Panc1 (cell line): ENCODE measurements at regions not wholly inside any gene's neighbourhood (a gene's known extent, or its start where the extent isn't known, plus 50 kb on each side); places are given as distances from the start of the nearest gene placed in this dataset.

Source experiments
- CTCF ChIP-seq: fragments of 450-650 bp; IDR thresholded peaks from 2 replicates; pipeline ENCODE4 v1.5.1; 2017; ENCODE audit warnings: mild to moderate bottlenecking
- POLR2AphosphoS5 ChIP-seq: IDR thresholded peaks from 2 replicates; pipeline ENCODE4 v1.6.1; 2012; ENCODE audit warnings: mild to moderate bottlenecking, low read depth, low read length, moderate library complexity
- REST ChIP-seq, 2 experiments: IDR thresholded peaks; 2 replicates each; pipeline ENCODE4 v1.6.1; 2011 to 2012; ENCODE audit warnings: low read depth in 2 of 2, control low read depth in 1 of 2, low read length in 1 of 2, mild to moderate bottlenecking in 1 of 2, moderate library complexity in 1 of 2; ENCODE audit not compliant: insufficient read depth in 1 of 2

- no peak for TF ChIP-seq CTCF
- TF ChIP-seq REST (IDR thresholded peaks at IDR 0.05; ENCODE audit: insufficient read depth in 1 of 2, low read depth in 2 of 2, low read length in 1 of 2): no peak
- no peak for TF ChIP-seq POLR2AphosphoS5
Observed at GRCh38 chr1:78401148-78401547, 89.6 kb upstream of the PTGFR start.
